ENCODE measurements at regions not wholly inside any gene's neighbourhood (a gene's known extent, or its start where the extent isn't known, plus 50 kb on each side); places are given as distances from the start of the nearest gene placed in this dataset.

DNA sequence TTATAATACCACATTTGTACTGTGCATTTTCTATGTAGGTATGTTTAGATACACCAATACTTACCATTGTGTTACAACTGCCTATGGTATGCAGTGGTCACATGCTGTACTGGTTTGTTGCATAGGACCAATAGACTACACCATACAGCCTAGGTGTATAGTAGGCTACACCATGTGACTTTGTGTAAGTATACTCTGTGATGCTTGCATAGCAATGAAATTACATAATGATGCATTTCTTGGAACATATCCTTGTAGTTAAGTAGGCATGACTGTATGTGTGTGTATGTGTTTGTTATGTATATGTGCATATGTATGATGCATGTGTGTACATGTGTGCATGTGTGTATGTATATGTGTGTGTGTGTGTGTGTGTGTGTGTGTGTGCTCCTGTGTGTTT is 157.6 kb downstream of the TDRD15 start:
- TF ChIP-seq RNF2 (IDR thresholded peaks at IDR 0.05; ENCODE audit: borderline replicate concordance, low read depth) (no peak), POLR2A (IDR thresholded peaks at IDR 0.05; ENCODE audit: low read length) (no peak)
- TF ChIP-seq, protein P1, sequence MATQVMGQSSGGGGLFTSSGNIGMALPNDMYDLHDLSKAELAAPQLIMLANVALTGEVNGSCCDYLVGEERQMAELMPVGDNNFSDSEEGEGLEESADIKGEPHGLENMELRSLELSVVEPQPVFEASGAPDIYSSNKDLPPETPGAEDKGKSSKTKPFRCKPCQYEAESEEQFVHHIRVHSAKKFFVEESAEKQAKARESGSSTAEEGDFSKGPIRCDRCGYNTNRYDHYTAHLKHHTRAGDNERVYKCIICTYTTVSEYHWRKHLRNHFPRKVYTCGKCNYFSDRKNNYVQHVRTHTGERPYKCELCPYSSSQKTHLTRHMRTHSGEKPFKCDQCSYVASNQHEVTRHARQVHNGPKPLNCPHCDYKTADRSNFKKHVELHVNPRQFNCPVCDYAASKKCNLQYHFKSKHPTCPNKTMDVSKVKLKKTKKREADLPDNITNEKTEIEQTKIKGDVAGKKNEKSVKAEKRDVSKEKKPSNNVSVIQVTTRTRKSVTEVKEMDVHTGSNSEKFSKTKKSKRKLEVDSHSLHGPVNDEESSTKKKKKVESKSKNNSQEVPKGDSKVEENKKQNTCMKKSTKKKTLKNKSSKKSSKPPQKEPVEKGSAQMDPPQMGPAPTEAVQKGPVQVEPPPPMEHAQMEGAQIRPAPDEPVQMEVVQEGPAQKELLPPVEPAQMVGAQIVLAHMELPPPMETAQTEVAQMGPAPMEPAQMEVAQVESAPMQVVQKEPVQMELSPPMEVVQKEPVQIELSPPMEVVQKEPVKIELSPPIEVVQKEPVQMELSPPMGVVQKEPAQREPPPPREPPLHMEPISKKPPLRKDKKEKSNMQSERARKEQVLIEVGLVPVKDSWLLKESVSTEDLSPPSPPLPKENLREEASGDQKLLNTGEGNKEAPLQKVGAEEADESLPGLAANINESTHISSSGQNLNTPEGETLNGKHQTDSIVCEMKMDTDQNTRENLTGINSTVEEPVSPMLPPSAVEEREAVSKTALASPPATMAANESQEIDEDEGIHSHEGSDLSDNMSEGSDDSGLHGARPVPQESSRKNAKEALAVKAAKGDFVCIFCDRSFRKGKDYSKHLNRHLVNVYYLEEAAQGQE (IDR thresholded peaks at IDR 0.05), result no peak
- TF ChIP-seq, protein P2, sequence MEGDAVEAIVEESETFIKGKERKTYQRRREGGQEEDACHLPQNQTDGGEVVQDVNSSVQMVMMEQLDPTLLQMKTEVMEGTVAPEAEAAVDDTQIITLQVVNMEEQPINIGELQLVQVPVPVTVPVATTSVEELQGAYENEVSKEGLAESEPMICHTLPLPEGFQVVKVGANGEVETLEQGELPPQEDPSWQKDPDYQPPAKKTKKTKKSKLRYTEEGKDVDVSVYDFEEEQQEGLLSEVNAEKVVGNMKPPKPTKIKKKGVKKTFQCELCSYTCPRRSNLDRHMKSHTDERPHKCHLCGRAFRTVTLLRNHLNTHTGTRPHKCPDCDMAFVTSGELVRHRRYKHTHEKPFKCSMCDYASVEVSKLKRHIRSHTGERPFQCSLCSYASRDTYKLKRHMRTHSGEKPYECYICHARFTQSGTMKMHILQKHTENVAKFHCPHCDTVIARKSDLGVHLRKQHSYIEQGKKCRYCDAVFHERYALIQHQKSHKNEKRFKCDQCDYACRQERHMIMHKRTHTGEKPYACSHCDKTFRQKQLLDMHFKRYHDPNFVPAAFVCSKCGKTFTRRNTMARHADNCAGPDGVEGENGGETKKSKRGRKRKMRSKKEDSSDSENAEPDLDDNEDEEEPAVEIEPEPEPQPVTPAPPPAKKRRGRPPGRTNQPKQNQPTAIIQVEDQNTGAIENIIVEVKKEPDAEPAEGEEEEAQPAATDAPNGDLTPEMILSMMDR (IDR thresholded peaks at IDR 0.05), result no peak
- TF ChIP-seq, protein P3, sequence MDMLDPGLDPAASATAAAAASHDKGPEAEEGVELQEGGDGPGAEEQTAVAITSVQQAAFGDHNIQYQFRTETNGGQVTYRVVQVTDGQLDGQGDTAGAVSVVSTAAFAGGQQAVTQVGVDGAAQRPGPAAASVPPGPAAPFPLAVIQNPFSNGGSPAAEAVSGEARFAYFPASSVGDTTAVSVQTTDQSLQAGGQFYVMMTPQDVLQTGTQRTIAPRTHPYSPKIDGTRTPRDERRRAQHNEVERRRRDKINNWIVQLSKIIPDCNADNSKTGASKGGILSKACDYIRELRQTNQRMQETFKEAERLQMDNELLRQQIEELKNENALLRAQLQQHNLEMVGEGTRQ (IDR thresholded peaks at IDR 0.05), result no peak
